SHP77 (cell line): ENCODE measurements at regions not wholly inside any gene's neighbourhood (a gene's known extent, or its start where the extent isn't known, plus 50 kb on each side); places are given as distances from the start of the nearest gene placed in this dataset.
"Not testable (repeated sequence)": the region's sequence is repeated elsewhere in the genome, so short reads cannot be mapped to it uniquely, and the experiment has no call there.

Source experiments
- DNase-seq, 2 experiments: peaks; one replicate each; lab custom pipeline; 2025; lab: John Stamatoyannopoulos, UW

- no peak for DNase-seq
Observed at GRCh38 chrX:113919387-113919786, 664.5 kb upstream of the HTR2C start.

- no peak for DNase-seq
Observed at GRCh38 chrX:113906168-113906567, 677.7 kb upstream of the HTR2C start.

DNA sequence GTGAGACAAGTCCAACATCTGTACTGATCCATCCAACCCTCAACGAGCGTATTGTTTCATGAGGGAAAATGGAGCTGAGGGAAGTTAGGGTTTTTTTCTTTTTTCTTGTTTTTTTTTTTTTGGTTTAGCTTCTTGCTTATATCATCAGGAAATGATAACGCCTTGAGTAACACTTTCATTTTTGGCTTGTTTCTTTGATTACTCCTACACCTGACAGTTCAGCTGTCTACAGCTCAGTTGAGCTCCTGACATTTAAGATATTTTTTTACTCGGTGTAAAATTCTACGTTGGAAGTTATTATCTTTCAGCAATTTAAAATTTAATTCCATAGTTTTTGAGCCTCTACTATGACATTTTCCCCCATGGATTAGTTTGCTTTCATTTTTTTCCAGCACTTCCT lies 691.0 kb upstream of the HTR2C start:
- no peak for DNase-seq

- DNase-seq: no peak
Observed at GRCh38 chrX:113892401-113892800, 691.5 kb upstream of the HTR2C start.

GRCh38 chrX:113873056-113873455 lies 710.8 kb upstream of the HTR2C start:
- DNase-seq: no peak

DNA sequence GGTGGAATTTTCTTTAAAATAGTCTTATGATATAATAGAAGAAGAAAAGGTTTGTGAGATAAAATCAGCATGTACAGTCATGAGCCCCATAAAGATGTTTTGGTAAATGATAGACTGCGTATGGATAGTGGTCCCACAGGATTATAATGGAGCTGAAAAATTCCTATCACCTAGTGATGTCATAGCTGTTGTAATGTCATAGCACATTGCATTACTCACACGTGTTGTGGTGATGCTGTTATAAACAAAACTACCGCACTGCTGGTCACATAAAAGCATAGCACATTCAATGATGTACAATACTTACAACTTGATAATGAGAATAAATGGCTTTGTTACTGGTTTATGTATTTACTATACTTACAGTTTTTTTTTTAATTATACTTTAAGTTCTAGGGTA lies 715.2 kb upstream of the HTR2C start:
- DNase-seq: no peak

- no peak for DNase-seq
Observed at GRCh38 chrX:113868177-113868576, 715.7 kb upstream of the HTR2C start.

DNA sequence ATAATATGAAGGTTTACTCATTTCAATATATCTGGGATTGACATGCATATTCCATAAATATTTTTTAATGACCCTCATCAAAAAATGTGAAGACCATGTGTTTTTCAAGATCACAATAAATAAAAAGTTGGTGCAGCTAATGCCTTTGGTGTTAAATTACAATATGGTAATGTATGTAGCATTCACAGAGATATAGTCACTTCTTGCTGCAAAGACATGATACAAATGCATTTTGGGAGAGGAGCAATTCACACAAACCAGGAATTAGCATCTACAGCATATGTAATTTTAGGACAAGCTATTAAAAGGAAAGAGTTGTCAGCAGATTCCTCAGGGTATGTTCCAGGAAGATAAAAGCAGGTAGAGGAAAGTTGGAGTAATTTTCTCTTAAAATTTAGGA lies 734.5 kb upstream of the HTR2C start:
- no peak for DNase-seq

DNA sequence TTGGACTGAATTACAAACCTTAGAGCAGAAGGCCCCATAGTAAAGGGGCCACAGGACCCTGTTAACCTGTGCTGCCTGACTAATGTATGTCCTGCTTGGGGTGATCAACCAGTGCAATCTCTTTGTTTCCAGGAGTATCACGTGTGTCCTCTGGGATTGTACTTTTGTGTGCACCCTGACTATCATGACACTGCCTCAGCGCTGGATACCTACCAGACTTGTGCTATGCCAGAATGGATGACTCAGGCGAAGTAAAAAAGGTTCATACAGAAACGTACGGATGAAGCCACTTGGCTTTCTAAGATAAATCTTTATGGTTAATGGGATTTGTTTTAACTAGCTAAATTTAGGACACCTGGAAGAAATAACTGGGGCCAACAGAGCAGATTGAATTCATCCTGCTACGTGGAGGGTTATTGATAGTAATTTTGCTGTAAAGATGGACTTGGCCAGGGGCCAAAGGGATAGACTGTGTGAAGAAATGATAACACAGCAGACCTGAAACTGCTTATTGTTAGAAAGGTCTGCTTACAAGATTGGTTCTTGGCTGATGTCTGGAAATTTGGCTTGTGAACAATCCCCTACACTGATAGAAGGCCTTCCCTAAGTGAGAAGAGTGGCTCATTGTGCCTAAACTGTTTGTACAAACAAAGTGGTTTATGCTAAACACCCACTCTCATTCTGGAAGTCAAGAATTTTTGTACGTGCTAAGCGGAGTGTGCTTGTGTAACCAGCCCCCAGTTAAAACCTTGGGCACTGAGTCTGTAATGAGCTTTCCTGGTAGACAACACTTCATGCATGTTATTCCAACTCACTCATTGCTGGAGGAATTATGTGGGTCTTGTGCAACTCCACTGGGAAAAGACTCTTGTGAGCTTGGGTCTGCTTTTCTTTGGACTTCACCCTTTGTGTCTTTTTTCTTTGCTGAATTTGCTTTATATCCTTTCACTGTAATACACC lies 750.5 kb upstream of the HTR2C start:
- no peak for DNase-seq

GRCh38 chrX:113828470-113828869 lies 755.4 kb upstream of the HTR2C start:
- DNase-seq: no peak

- DNase-seq: no peak
Observed at GRCh38 chrX:113818346-113818745, 765.5 kb upstream of the HTR2C start.

DNA sequence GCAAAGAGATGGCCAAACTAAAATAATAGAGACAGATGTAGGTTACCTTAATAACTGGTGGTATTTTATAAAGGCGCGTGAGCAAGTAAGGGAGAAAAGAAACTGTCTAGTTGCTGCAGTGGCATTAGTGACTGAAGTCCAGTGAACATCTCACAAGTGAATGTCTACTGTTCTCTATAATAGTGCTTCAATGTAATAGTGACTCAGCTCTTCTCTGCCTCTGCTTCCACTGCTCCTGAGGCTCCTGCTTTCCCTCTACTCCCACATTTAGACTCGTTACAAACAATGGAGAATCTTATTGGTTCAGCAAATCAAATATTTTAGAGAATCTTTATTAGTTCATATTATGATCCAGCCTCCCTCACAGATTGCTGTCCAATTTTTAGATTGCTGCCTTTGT lies 779.1 kb upstream of the HTR2C start:
- no peak for DNase-seq

DNA sequence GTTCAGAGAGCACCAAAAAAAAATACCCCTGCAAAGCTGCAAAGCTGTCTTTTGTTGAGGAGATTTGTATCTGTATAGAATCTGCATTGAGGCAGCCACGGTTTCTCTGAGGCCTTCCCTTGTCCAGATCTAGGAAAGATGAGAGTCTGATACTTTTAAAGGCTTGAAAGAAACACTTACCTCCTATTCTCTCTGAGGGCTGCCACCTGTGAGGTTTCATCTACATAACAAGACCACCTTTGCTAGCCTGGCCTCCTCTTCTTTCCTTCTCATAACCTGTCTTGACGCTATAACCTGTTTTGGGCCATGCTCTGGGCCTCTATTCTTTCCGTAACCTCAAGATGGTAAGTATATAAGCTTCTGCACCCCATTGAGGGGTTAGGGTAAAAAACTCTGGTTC lies 779.6 kb upstream of the HTR2C start:
- no peak for DNase-seq

GRCh38 chrX:113802837-113803236 lies 781.0 kb upstream of the HTR2C start:
- DNase-seq: no peak

DNA sequence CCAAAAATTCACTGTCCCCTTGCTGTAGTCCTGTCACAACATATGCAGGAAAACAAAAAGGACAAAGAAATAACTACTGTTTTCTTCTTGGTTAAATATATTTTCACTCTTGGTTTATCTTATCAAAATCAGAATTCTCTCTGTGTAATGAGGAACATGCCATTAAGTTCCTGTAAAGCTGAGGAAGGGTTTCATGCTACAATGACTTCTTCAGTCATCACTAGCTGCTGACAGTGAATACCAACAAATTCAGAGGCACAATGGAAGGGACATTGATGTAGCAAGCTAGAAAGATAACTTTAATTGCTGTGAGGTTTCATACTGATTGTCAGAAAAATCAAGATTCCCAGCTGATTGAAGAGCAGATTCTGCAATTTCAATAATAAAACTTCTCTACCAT lies 782.9 kb upstream of the HTR2C start:
- DNase-seq: no peak

DNA sequence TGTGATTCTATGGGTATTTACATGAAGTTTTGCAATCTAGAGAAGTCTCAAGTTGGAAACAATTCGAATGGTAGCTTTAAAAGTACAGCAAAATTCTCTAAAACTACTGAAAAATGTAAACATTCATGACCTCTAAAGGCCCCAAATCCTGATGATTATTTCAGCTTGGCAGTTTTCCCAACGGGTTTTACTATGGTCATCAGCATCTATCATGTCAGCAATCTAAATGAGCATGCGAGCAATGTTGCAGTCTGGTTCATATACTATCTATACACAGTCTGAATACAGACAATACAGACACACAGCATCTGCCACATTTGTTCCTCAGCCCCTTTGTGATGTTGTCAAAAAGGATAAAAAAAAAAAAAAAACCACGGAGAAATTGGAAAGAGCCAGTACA lies 790.3 kb upstream of the HTR2C start:
- DNase-seq: no peak

DNA sequence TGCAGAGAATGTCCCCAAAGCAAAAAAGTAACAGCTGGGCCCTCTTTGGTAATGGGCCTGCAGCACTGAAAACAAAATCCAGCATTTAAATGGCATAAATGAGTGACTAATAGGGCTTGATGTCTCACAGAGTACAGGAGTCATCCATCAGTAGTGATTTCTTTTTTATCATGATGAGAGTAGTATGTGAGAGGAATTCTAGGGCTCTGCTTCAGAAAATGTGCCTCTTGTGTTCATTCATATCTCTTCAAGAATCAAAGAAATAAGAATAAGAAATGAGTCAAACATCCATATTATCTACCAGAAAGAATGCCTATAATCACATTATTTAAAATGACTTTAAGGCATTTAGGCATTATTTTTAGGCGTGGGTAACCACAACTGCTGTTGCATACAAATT lies 792.9 kb upstream of the HTR2C start:
- DNase-seq: no peak

DNA sequence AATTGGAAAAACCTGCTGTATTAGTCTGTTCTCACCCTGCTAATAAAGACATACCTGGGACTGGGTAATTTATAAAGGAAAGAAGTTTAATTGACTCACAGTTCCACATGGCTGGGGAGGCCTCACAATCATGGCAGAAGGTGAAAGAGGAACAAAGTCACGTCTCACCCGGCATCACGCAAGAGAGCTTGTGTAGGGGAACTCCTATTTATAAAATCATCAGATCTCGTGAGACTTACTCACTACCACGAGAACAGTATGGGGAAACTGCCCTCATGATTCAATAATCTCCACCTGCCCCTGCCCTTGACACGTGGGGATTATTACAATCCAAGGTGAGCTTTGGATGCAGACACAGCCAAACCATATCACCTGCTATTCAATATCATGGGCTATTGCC lies 799.1 kb upstream of the HTR2C start:
- not testable (repeated sequence) for DNase-seq

- DNase-seq: no peak
Observed at GRCh38 chrX:113770806-113771205, 813.1 kb upstream of the HTR2C start.

GRCh38 chrX:113770071-113770470 lies 813.8 kb upstream of the HTR2C start:
- DNase-seq: no peak

DNA sequence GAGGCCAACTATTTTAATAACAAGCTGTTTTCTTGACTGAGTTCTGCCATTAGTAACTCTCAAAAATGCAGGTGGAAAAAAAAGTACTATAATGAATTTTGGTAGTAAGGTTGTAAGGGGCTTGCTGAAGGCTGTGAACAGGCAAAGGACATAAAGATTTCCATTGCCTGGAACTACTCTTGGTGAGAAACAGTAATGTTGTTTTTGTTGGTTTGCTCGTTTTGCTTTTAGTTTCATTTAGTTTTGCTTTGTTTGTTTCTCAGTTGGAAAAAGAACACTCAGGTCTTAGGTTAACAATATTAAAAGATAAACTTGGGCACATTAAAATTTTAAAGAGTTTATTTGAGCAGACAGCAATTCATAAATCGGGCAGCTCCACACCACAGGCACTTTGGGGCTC lies 824.5 kb upstream of the HTR2C start:
- no peak for DNase-seq

DNA sequence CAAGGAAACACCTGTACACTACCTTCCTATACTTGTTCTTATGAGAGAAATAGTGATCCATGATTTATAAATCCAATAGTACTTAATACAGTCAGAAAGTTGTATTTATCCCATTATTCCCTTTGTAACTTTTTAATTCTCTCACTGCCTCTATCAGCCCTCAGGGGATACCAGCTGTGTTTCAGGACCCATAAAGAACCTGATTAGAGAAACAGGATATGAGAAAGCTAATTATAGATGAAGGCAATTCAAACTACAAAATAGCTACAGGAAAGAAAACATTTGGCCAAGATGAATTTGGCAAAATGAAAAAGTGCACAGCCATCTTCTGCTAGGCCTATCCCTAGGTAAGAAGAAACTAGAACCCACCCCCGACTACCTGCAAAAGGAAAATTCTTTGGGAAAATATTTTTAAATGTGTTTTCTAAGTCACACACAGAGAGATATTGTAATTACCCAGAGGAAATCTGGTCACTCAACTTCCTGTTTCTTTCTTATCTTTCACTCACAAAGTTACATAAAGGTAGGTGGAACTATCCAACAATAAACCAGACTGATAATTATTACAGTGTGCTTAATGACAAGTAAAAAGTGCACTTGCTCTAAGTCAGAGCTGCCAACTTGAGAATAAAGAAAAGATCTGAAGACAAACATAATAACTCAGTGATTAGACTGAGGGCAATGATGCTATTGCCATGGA lies 836.5 kb upstream of the HTR2C start:
- DNase-seq: no peak

DNA sequence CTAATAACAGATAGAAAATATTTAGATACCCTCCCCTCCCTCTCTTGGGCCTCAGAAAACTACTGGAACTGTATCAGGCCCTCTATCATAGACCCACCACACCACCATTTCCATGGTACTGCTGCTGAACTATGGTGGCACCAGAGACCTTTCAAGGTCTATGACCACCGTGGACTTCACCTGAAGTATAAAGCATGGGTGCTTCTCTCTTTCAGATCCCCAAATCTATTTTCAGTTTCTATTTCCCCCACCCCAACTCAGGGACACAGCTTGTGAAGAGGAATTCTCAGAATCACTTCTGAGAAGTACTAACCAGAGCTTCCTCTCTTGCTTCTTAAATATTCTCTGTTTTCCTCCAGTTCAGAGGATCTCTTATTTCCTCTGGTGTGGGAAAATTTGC lies 840.8 kb upstream of the HTR2C start:
- no peak for DNase-seq
